HepG2 (cell line): ENCODE measurements at regions not wholly inside any gene's neighbourhood (a gene's known extent, or its start where the extent isn't known, plus 50 kb on each side); places are given as distances from the start of the nearest gene placed in this dataset.

ENCODE experiments used
- ATAC-seq: fragments of 200-7000 bp; cut with Tn5 transposase; 3 replicates; pipeline ENCODE4 v1.9.1; 2020; ENCODE audit warnings: mild to moderate bottlenecking, moderate library complexity
- BruUV-seq: library from RNA; stranded (reverse); fragments of 400-500 nt; replicated peaks from 2 replicates; lab custom pipeline; 2021; lab: Mats Ljungman, UMichigan
- CTCF ChIA-PET: fragments of 300-600 bp; formaldehyde crosslinking; extraction: SDS; loops from one replicate; lab custom pipeline; 2021; ENCODE audit warnings: low total read pairs, inconsistent platforms, low intra/inter-chr PET ratio; lab: Yijun Ruan, JAX
- POLR2A ChIA-PET: fragments of 350-600 bp; sonication (Branson Sonifier 250); formaldehyde crosslinking; loops from one replicate; lab custom pipeline; 2020; ENCODE audit warnings: antibody characterized with exemption, inconsistent platforms; lab: Yijun Ruan, JAX
- DNase-seq: peaks from one replicate; pipeline ENCODE4 v3.0.0-alpha.2; 2015; ENCODE audit warnings: low spot score
- FAIRE-seq: peaks from 3 replicates; lab custom pipeline; 2011; peaks lifted over from hg19 to GRCh38; lab: Jason Lieb, UNC
- H2AFZ ChIP-seq: one replicate; pipeline ENCODE4 v1.6.1; 2011; ENCODE audit warnings: low read length, inconsistent platforms
- H3K27ac ChIP-seq: fragments of 300-600 bp; 3 replicates; pipeline ENCODE4 v1.8.0; 2011; ENCODE audit warnings: mixed run types, mild to moderate bottlenecking, mixed read lengths, low read length, inconsistent platforms; ENCODE audit not compliant: insufficient read depth; ENCODE audit errors: extremely low read length
- H3K27me3 ChIP-seq, 2 experiments: fragments of 200-600 bp in 1 of 2; 2 replicates in 1 of 2; 3 replicates in 1 of 2; pipeline versions ENCODE4 v1.6.0 to v1.8.0; 2011; ENCODE audit warnings: low read length in 2 of 2, mild to moderate bottlenecking in 2 of 2, moderate library complexity in 2 of 2, inconsistent platforms in 1 of 2; ENCODE audit not compliant: insufficient read depth in 2 of 2, control insufficient read depth in 1 of 2
- H3K36me3 ChIP-seq, 2 experiments: fragments of 200-600 bp in 1 of 2; replicated peaks in 1 of 2; 2 replicates in 1 of 2; 3 replicates in 1 of 2; pipeline versions ENCODE4 v1.5.1 to v1.8.0; 2011; ENCODE audit warnings: low read length in 2 of 2, inconsistent platforms in 1 of 2; ENCODE audit not compliant: insufficient read depth in 2 of 2, control insufficient read depth in 1 of 2
- H3K4me1 ChIP-seq: 2 replicates; pipeline ENCODE4 v1.5.1; 2012; ENCODE audit warnings: low read length, inconsistent platforms; ENCODE audit not compliant: insufficient read depth
- H3K4me2 ChIP-seq: 2 replicates; pipeline ENCODE4 v1.6.0; 2011; ENCODE audit warnings: low read depth, low read length, inconsistent platforms
- H3K4me3 ChIP-seq, 3 experiments: fragments of 200-600 bp in 1 of 3; sonication (generic), shearing (Covaris generic) in 1 of 3; replicated peaks in 1 of 3; 2 replicates each; pipeline ENCODE4 v1.5.1; 2011 to 2016; ENCODE audit warnings: low read length in 3 of 3, inconsistent platforms in 2 of 3, low read depth in 2 of 3, mild to moderate bottlenecking in 2 of 3, control low read depth in 1 of 3, mixed read lengths in 1 of 3; ENCODE audit not compliant: insufficient read depth in 1 of 3
- H3K79me2 ChIP-seq: one replicate; pipeline ENCODE4 v1.6.1; 2011; ENCODE audit warnings: low read length, inconsistent platforms; ENCODE audit not compliant: insufficient read depth
- H3K9ac ChIP-seq: 2 replicates; pipeline ENCODE4 v1.6.0; 2011; ENCODE audit warnings: mild to moderate bottlenecking, low read depth, low read length, inconsistent platforms; ENCODE audit not compliant: insufficient read depth
- H3K9me3 ChIP-seq: 2 replicates; pipeline ENCODE4 v1.5.1; 2012; ENCODE audit warnings: mild to moderate bottlenecking, low read length
- H4K20me1 ChIP-seq: 2 replicates; pipeline ENCODE4 v1.6.0; 2011; ENCODE audit warnings: inconsistent platforms, mild to moderate bottlenecking, low read length, moderate library complexity; ENCODE audit not compliant: insufficient read depth
- ATF7-NPFF ChIP-seq: sonication (generic); formaldehyde crosslinking; IDR thresholded peaks from 2 replicates; pipeline ENCODE4 v1.8.1; 2023; ENCODE audit warnings: mild to moderate bottlenecking, low read depth, missing genetic modification reagents, moderate library complexity
- CBX1 ChIP-seq: IDR thresholded peaks from one replicate; pipeline ENCODE4 v1.6.1; 2016; ENCODE audit warnings: antibody characterized with exemption, low read depth
- EEA1 ChIP-seq: sonication (generic); formaldehyde crosslinking; IDR thresholded peaks from 2 replicates; pipeline ENCODE4 v1.5.1; 2020; ENCODE audit warnings: mild to moderate bottlenecking, missing genetic modification reagents, borderline replicate concordance
- HMGXB4 ChIP-seq, 2 experiments: sonication (generic) in 1 of 2; formaldehyde crosslinking in 1 of 2; IDR thresholded peaks; 2 replicates each; pipeline versions ENCODE4 v1.4.0 to v1.6.1; 2018 to 2020; ENCODE audit warnings: missing genetic modification reagents in 2 of 2, borderline replicate concordance in 1 of 2, low read depth in 1 of 2, mild to moderate bottlenecking in 1 of 2, missing biosample characterization in 1 of 2
- MAFG ChIP-seq: sonication (generic); formaldehyde crosslinking; IDR thresholded peaks from 2 replicates; pipeline ENCODE4 v1.5.1; 2020; ENCODE audit warnings: mild to moderate bottlenecking, missing genetic modification reagents
- MIER3 ChIP-seq: IDR thresholded peaks from 2 replicates; pipeline ENCODE4 v1.6.1; 2016; ENCODE audit warnings: missing compliant biosample characterization, borderline replicate concordance
- NR1H2 ChIP-seq: sonication (generic); formaldehyde crosslinking; IDR thresholded peaks from 2 replicates; pipeline ENCODE4 v1.8.1; 2022; ENCODE audit warnings: low read depth, missing genetic modification reagents, borderline replicate concordance
- PPARG ChIP-seq: conservative IDR thresholded peaks from 2 replicates; pipeline ENCODE4 v1.6.1; 2016; ENCODE audit warnings: missing biosample characterization, missing genetic modification reagents
- RBAK ChIP-seq: sonication (generic); formaldehyde crosslinking; IDR thresholded peaks from 2 replicates; pipeline ENCODE4 v1.5.1; 2020; ENCODE audit warnings: mild to moderate bottlenecking, missing genetic modification reagents
- ZFP1 ChIP-seq: IDR thresholded peaks from 2 replicates; pipeline ENCODE4 v1.6.1; 2016
- ZNF333 ChIP-seq: sonication (generic); formaldehyde crosslinking; IDR thresholded peaks from 2 replicates; pipeline ENCODE4 v1.4.0; 2020; ENCODE audit warnings: mild to moderate bottlenecking, missing genetic modification reagents, borderline replicate concordance
- ZNF354B ChIP-seq: sonication (generic); formaldehyde crosslinking; IDR thresholded peaks from 2 replicates; pipeline ENCODE4 v1.8.0; 2022; ENCODE audit warnings: mild to moderate bottlenecking, missing genetic modification reagents
- ZNF383 ChIP-seq: sonication (generic); formaldehyde crosslinking; IDR thresholded peaks from 2 replicates; pipeline ENCODE4 v1.4.0; 2020; ENCODE audit warnings: missing genetic modification reagents, mild to moderate bottlenecking, borderline replicate concordance
- ZNF724P ChIP-seq: sonication (generic); formaldehyde crosslinking; IDR thresholded peaks from 2 replicates; pipeline ENCODE4 v1.8.0; 2022; ENCODE audit warnings: missing genetic modification reagents, borderline replicate concordance
- WGBS: methylation state at CpG from one replicate; pipeline ENCODE4 v1.1.6; 2017; ENCODE audit warnings: low lambda C conversion rate; 5-methylcytosine and 5-hydroxymethylcytosine counted together
- in situ Hi-C: cut with HindIII; loops from 2 replicates; pipeline ENCODE4 v1.10.0; 2017; ENCODE audit warnings: low pct_unique_long_range_greater_than_20kb; ENCODE audit not compliant: extremely low pct_ligation_motif_present
- intact Hi-C: fragments of 100-400 bp; cut with micrococcal nuclease; formaldehyde crosslinking; loops from one replicate; pipeline ENCODE4 v1.10.0; 2022; ENCODE audit not compliant: unreplicated experiment
- TF ChIP-seq, protein P1 (sequence below), 2 experiments: sonication (generic) in 1 of 2; formaldehyde crosslinking in 1 of 2; IDR thresholded peaks; 2 replicates each; pipeline versions ENCODE4 v1.4.0 to v1.6.1; 2016 to 2020; ENCODE audit warnings: borderline replicate concordance in 1 of 2, low read depth in 1 of 2, mild to moderate bottlenecking in 1 of 2, missing genetic modification reagents in 1 of 2

- TF ChIP-seq, protein P1, sequence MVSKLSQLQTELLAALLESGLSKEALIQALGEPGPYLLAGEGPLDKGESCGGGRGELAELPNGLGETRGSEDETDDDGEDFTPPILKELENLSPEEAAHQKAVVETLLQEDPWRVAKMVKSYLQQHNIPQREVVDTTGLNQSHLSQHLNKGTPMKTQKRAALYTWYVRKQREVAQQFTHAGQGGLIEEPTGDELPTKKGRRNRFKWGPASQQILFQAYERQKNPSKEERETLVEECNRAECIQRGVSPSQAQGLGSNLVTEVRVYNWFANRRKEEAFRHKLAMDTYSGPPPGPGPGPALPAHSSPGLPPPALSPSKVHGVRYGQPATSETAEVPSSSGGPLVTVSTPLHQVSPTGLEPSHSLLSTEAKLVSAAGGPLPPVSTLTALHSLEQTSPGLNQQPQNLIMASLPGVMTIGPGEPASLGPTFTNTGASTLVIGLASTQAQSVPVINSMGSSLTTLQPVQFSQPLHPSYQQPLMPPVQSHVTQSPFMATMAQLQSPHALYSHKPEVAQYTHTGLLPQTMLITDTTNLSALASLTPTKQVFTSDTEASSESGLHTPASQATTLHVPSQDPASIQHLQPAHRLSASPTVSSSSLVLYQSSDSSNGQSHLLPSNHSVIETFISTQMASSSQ (IDR thresholded peaks at IDR 0.05; ENCODE audit: low read depth), result no peak
- TF ChIP-seq, protein P1 (CRISPR knock-in tag; IDR thresholded peaks at IDR 0.05; ENCODE audit: borderline replicate concordance), result no peak
- TF ChIP-seq RBAK (no peak), CBX1 (no peak), ATF7-NPFF (CRISPR knock-in tag) (no peak), ZNF383 (CRISPR knock-in tag) (no peak), ZNF354B (CRISPR knock-in tag) (no peak), NR1H2 (CRISPR knock-in tag) (no peak), ZFP1 (CRISPR knock-in tag) (no peak)
Measured at GRCh38 chr5:28164568-28164967, 1126.2 kb upstream of the CDH9 start (continued).

DNA sequence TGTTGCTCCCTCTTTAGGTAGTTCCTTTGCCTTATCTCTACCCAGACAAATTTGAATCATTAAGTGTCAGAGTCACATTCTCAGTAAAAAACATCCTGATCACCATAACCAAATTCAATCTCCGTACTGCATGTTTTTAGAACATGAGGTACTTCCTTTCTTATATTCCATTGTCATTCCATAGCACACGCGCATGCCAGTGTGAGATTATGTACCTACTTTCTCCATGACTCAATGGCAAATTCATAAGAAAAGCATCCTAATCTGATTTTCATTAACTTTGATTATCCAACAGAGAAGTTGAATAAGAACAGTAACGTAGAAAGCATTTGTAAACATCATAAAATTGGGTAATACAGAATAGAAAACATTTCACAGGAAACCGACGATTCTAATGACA is 1118.6 kb upstream of the CDH9 start:
- H3K4me2 ChIP-seq, result no peak overlapping the region
- H3K9me3 ChIP-seq, result no peaks in the 10 kb centered on the region
- no peaks in the 10 kb centered on the region for H4K20me1 ChIP-seq
- no peaks in the 10 kb centered on the region; a peak in 1 of 5 replicates for H3K27me3 ChIP-seq
- in situ Hi-C loops (no loop called here), intact Hi-C loops (no loop called here)
- no peak overlapping the region for H3K27ac ChIP-seq
- no peaks in the 10 kb centered on the region for H3K4me1 ChIP-seq
- H3K9ac ChIP-seq, result no peak overlapping the region
- 14% methylated on average over 6 of the region's 6 CpGs for WGBS
- no peak for FAIRE-seq
- H2AFZ ChIP-seq, result no peak overlapping the region
- no peak for DNase-seq
- no peaks in the 10 kb centered on the region for H3K36me3 ChIP-seq
- no TSS peak for BruUV-seq
- POLR2A ChIA-PET, result no interaction called here
- CTCF ChIA-PET, result no interaction called here
- H3K79me2 ChIP-seq, result no peaks in the 10 kb centered on the region
- ATAC-seq, result no peak
- no peak overlapping the region for H3K4me3 ChIP-seq
- TF ChIP-seq HMGXB4 (CRISPR knock-in tag; IDR thresholded peaks at IDR 0.05; ENCODE audit: borderline replicate concordance in 1 of 2, low read depth in 1 of 2), result no peak
- TF ChIP-seq PPARG (CRISPR knock-in tag), result no peak
- TF ChIP-seq MIER3 (CRISPR knock-in tag), result no peak
- TF ChIP-seq ZNF333 (CRISPR knock-in tag), result no peak
- TF ChIP-seq ZNF724P (CRISPR knock-in tag), result no peak
- no peak for TF ChIP-seq EEA1 (CRISPR knock-in tag)
- TF ChIP-seq MAFG (CRISPR knock-in tag), result no peak
